H1 (cell line): ENCODE measurements at regions not wholly inside any gene's neighbourhood (a gene's known extent, or its start where the extent isn't known, plus 50 kb on each side); places are given as distances from the start of the nearest gene placed in this dataset.

Source experiments
- ATF2 ChIP-seq: IDR thresholded peaks from 2 replicates; pipeline ENCODE4 v1.6.1; 2012; ENCODE audit warnings: low read length, inconsistent platforms
- BCL11A ChIP-seq, 2 experiments: IDR thresholded peaks; one replicate each; pipeline ENCODE4 v1.6.1; 2011; ENCODE audit warnings: low read depth in 2 of 2, low read length in 2 of 2, mild to moderate bottlenecking in 2 of 2
- CHD1 ChIP-seq: IDR thresholded peaks from 2 replicates; pipeline ENCODE4 v1.6.1; 2012; ENCODE audit warnings: low read depth, low read length, improper control_type of control experiment
- CHD7 ChIP-seq: fragments of 300-600 bp; sonication (generic); IDR thresholded peaks from 2 replicates; pipeline ENCODE4 v1.7.1; 2012; ENCODE audit warnings: low read length, moderate library complexity, mild to moderate bottlenecking, inconsistent platforms; ENCODE audit not compliant: insufficient replicate concordance
- E2F6 ChIP-seq: IDR thresholded peaks from 2 replicates; pipeline ENCODE4 v1.6.1; 2012; ENCODE audit warnings: inconsistent platforms
- KDM5A ChIP-seq: fragments of 200-600 bp; IDR thresholded peaks from 2 replicates; pipeline ENCODE4 v1.7.1; 2012; ENCODE audit warnings: mild to moderate bottlenecking, low read length, inconsistent platforms, mixed read lengths
- NANOG ChIP-seq: IDR thresholded peaks from 2 replicates; pipeline ENCODE4 v1.6.1; 2011; ENCODE audit warnings: low read length, low read depth, mild to moderate bottlenecking, inconsistent platforms; ENCODE audit not compliant: insufficient read depth, poor library complexity, severe bottlenecking
- RAD21 ChIP-seq, 2 experiments: IDR thresholded peaks in 1 of 2; conservative IDR thresholded peaks in 1 of 2; 2 replicates each; pipeline ENCODE4 v1.6.1; 2011; ENCODE audit warnings: low read depth in 2 of 2, low read length in 2 of 2, improper control_type of control experiment in 1 of 2, inconsistent platforms in 1 of 2, mild to moderate bottlenecking in 1 of 2, moderate library complexity in 1 of 2
- TCF12 ChIP-seq: IDR thresholded peaks from 2 replicates; pipeline ENCODE4 v1.6.1; 2011; ENCODE audit warnings: low read depth, mild to moderate bottlenecking, low read length

- no peak for TF ChIP-seq CHD7
- TF ChIP-seq TCF12 = no peak
- TF ChIP-seq CHD1 = no peak
- TF ChIP-seq ATF2 = no peak
- TF ChIP-seq E2F6 = no peak
- TF ChIP-seq KDM5A = no peak
- no peak for TF ChIP-seq BCL11A (IDR thresholded peaks at IDR 0.05; ENCODE audit: low read depth in 2 of 2, low read length in 2 of 2)
- TF ChIP-seq RAD21 (IDR thresholded peaks at IDR 0.05 in 1 of 2, conservative IDR thresholded peaks at IDR 0.05 in 1 of 2; ENCODE audit: low read depth in 2 of 2, low read length in 2 of 2) = no peak
- no peak for TF ChIP-seq NANOG
These were observed 107.8 kb upstream of the ARID2 start (continued) for GRCh38 chr12:45621703-45622102.
